Progenitor cell of endocrine pancreas (in vitro differentiated cells): ENCODE measurements at regions not wholly inside any gene's neighbourhood (a gene's known extent, or its start where the extent isn't known, plus 50 kb on each side); places are given as distances from the start of the nearest gene placed in this dataset.
"Not testable (repeated sequence)": the region's sequence is repeated elsewhere in the genome, so short reads cannot be mapped to it uniquely, and the experiment has no call there.

ENCODE experiments used
- DNase-seq: peaks from one replicate; pipeline ENCODE4 v3.0.0; 2021; ENCODE audit warnings: low spot score; ENCODE audit not compliant: unreplicated experiment
- H3K27ac Mint-ChIP-seq: 2 replicates; pipeline ENCODE4 v1.8.0; 2021; ENCODE audit warnings: mild to moderate bottlenecking, moderate library complexity, mixed read lengths
- H3K27me3 Mint-ChIP-seq: 2 replicates; pipeline ENCODE4 v1.8.0; 2021; ENCODE audit warnings: mixed read lengths
- H3K36me3 Mint-ChIP-seq: 2 replicates; pipeline ENCODE4 v1.8.0; 2022; ENCODE audit warnings: mixed read lengths; ENCODE audit not compliant: insufficient read depth
- H3K4me1 Mint-ChIP-seq: 2 replicates; pipeline ENCODE4 v1.8.0; 2021; ENCODE audit warnings: low read depth, mixed read lengths
- H3K4me3 Mint-ChIP-seq: 2 replicates; pipeline ENCODE4 v1.8.0; 2021; ENCODE audit warnings: low read depth, mild to moderate bottlenecking, moderate library complexity, mixed read lengths
- H3K9me3 Mint-ChIP-seq: 2 replicates; pipeline ENCODE4 v1.8.0; 2021; ENCODE audit warnings: low read depth, mixed read lengths
- TF ChIP-seq, protein P1 (sequence below): fragments of 200-600 bp; sonication (generic); IDR thresholded peaks from one replicate; pipeline ENCODE4 v1.5.0; 2021; ENCODE audit warnings: antibody characterized with exemption, mild to moderate bottlenecking; ENCODE audit not compliant: unreplicated experiment

DNA sequence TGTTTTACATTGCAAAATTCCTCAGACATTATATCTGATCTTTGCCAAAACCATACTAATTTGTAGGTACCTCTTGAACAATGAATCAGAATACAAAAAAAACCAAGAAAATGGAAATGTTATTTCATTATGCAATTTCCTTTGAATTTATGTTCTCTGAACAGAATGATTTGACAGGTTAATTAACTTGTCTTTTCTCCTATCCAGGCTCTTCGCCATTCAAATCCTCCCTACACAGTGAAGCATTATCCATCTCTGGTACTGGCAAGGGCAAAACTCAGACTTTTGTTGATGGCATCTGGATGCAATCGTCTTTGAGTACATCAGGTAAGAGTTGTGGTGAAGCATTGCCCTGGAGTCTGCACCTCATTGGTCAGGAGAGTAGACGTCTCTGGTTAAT is 655.7 kb upstream of the ITGA1 start:
- Mint-ChIP-seq H3K4me1 (no peaks in the 10 kb centered on the region), H3K9me3 (peaks cover 5% of the 10 kb centered on the region), H3K27me3 (no peaks in the 10 kb centered on the region), H3K36me3 (no peaks in the 10 kb centered on the region), H3K4me3 (no peak overlapping the region), H3K27ac (no peak overlapping the region)
- DNase-seq = no peak
- TF ChIP-seq, protein P1, sequence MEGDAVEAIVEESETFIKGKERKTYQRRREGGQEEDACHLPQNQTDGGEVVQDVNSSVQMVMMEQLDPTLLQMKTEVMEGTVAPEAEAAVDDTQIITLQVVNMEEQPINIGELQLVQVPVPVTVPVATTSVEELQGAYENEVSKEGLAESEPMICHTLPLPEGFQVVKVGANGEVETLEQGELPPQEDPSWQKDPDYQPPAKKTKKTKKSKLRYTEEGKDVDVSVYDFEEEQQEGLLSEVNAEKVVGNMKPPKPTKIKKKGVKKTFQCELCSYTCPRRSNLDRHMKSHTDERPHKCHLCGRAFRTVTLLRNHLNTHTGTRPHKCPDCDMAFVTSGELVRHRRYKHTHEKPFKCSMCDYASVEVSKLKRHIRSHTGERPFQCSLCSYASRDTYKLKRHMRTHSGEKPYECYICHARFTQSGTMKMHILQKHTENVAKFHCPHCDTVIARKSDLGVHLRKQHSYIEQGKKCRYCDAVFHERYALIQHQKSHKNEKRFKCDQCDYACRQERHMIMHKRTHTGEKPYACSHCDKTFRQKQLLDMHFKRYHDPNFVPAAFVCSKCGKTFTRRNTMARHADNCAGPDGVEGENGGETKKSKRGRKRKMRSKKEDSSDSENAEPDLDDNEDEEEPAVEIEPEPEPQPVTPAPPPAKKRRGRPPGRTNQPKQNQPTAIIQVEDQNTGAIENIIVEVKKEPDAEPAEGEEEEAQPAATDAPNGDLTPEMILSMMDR = no peak

DNA sequence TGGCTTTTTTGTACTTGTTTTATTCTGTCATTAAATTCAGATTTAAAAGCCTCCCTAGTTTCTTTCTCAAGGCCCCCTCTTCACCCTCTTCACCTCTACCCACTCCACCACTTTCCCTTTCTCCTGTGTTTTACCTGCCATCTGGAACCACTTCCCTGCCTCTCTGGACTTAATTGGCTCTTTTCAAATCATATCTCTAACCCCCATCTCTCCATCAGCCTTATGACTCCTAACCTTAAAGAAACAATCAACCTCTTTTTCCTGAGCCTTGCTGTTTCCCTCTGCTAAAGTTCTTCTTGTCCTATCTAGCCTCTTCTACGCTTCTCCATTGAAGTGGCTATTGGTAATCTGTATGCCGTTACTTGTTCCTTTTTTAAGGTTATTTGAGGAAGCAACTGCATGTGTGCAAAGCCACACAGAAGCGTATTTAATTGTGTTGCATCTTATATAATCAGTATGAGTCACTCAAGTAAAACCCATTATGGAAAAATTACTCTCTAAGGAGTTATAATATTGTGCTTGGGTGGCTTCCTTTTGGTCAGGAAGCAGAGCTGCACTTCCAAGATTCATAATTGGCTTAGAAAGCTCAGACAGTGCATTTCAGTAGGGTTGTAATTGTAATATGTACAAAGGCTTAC is 653.6 kb upstream of the ITGA1 start:
- H3K27ac Mint-ChIP-seq = no peak overlapping the region
- H3K4me3 Mint-ChIP-seq = no peak overlapping the region
- DNase-seq = no peak
- TF ChIP-seq, protein P1 = no peak
- no peaks in the 10 kb centered on the region for H3K4me1 Mint-ChIP-seq
- no peaks in the 10 kb centered on the region for H3K9me3 Mint-ChIP-seq
- no peaks in the 10 kb centered on the region for H3K36me3 Mint-ChIP-seq
- H3K27me3 Mint-ChIP-seq = no peaks in the 10 kb centered on the region

DNA sequence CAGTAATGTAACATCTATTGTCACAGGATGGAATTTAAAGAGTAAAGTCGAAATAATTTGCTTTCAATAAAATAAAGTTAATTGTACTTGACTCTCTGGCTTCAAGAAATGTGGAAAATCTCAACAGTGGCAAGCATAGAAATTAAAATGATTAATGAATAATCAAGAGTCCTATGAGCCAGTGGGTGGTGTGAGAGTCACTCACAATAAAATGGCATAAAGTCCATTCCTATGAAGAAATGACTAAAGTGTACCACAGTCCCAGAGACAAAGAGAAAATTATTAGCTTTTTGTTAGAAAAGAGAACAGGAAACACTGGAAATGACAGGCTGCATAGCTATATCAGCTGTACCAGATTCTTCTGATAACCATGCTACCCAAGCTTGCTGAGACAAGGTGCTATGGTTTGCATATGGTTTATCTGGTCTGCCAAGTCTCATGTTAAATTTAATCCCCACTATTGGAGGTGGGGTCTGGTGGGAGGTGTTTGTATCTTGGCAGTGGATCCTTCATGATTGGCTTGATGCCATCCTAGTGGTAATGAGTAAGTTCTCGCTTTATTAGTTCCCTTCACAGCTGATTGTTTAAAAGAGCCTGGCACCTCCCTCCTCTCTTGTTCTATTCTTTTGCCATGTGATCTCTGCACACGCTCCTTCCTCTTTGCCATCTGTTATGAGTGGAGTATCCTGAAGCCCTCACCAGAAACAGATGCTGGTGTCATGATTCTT is 647.7 kb upstream of the ITGA1 start:
- TF ChIP-seq, protein P1 = no peak
- no peak for DNase-seq
- Mint-ChIP-seq H3K36me3 (no peaks in the 10 kb centered on the region), H3K4me3 (no peak overlapping the region), H3K27ac (no peak overlapping the region), H3K27me3 (no peaks in the 10 kb centered on the region), H3K4me1 (peaks cover 3% of the 10 kb centered on the region), H3K9me3 (peaks cover 3% of the 10 kb centered on the region)

DNA sequence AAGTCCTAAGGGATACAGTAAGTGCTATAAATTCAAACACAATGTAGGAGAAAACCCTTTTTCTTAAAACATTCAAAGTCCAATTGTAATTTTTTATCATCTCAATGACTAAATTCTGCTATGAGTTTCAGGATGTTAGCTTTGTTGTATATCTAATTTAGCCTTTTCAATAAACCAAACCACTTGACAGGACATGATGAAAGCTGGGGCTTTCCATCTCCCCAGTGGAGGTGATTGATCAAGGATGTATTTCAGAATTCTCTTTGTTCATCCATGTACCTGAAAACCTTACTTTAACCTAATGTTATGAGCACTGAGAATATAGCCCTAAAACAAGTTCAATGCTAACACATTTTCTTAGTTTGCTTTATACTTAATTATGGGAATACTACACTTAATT is 639.0 kb upstream of the ITGA1 start:
- Mint-ChIP-seq H3K36me3 (no peaks in the 10 kb centered on the region), H3K9me3 (no peaks in the 10 kb centered on the region)

DNA sequence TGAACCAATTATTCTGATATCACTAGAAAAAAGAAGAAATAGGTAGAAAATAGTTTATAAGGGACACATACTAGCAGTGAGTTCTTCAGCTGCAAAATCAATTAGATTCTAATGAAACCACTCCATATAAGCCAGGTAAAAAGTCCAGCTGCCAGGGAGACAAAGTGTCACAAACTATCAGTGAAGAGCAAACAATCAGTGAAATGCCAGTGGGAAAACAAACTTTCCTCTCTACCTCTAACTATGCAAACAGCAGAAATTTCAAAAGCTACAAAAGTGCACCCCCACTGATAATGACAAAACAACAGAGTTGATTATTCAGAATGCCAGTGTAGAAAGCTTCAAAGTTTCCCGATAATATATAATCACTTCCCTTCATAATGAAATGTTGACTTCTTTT is 637.2 kb upstream of the ITGA1 start:
- Mint-ChIP-seq H3K36me3 (no peaks in the 10 kb centered on the region), H3K27ac (no peak overlapping the region), H3K4me1 (peaks cover 22% of the 10 kb centered on the region), H3K27me3 (peaks cover 27% of the 10 kb centered on the region), H3K4me3 (no peak overlapping the region), H3K9me3 (no peaks in the 10 kb centered on the region)
- TF ChIP-seq, protein P1 = no peak
- no peak for DNase-seq

More for the DNA sequence above, 639.0 kb upstream of the ITGA1 start:
- Mint-ChIP-seq H3K4me3 (no peak overlapping the region), H3K27ac (no peak overlapping the region), H3K4me1 (peaks cover 24% of the 10 kb centered on the region), H3K27me3 (peaks cover 16% of the 10 kb centered on the region)
- TF ChIP-seq, protein P1 = no peak
- DNase-seq = no peak

DNA sequence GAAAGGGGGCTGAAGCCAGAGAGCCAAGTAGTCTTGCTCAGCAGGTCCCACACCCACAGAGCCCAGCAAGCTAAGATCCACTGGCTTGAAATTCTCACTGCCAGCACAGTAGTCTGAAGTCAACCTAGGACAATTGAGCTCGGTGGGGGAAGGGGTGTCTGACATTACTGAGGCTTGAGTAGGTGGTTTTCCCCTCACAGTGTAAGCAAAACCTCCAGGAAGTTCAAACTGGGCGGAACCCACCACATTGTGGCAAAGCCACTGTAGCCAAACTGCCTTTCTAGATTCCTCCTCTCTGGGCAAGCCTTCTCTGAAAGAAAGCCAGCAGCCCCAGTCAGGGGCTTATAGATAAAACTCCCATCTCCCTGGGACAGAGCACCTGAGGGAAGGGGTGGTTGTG is 630.9 kb upstream of the ITGA1 start:
- not testable (repeated sequence) for H3K36me3 Mint-ChIP-seq, H3K27ac Mint-ChIP-seq, DNase-seq, H3K4me1 Mint-ChIP-seq, H3K4me3 Mint-ChIP-seq
- Mint-ChIP-seq H3K27me3 (peaks cover 44% of the 10 kb centered on the region), H3K9me3 (peaks cover 23% of the 10 kb centered on the region)

DNA sequence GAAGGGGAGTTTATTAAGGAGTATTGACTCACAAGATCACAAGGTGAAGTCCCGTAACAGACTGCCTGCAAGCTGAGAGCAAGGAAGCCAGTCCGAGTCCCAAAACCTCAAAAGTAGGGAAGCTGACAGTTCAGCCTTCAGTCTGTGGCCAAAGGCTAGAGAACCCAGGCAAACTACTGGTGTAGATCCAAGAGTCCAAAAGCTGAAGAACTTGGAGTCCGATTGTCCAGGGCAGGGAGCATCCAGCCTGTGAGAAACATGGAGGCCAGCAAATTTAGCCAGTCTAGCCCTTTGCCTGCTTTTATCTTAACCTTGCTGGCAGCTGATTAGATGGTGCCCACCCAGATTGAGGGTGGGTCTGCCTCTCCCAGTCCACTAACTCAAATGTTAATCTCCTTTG is 621.9 kb upstream of the ITGA1 start:
- not testable (repeated sequence) for H3K4me1 Mint-ChIP-seq, H3K4me3 Mint-ChIP-seq, DNase-seq, H3K9me3 Mint-ChIP-seq, H3K36me3 Mint-ChIP-seq, H3K27me3 Mint-ChIP-seq, H3K27ac Mint-ChIP-seq
